ENCODE measurements at regions not wholly inside any gene's neighbourhood (a gene's known extent, or its start where the extent isn't known, plus 50 kb on each side); places are given as distances from the start of the nearest gene placed in this dataset.

- TF ChIP-seq ZNF274 (IDR thresholded peaks at IDR 0.05; ENCODE audit: low read depth, low read length) (no peak), YY1 (IDR thresholded peaks at IDR 0.05; ENCODE audit: insufficient read depth, insufficient read length) (no peak)
Observed at GRCh38 chr18:42296723-42297122, 341.7 kb downstream of the PIK3C3 start.

Data from NT2/D1 (cell line).